ENCODE measurements at regions not wholly inside any gene's neighbourhood (a gene's known extent, or its start where the extent isn't known, plus 50 kb on each side); places are given as distances from the start of the nearest gene placed in this dataset.

- TF ChIP-seq CTCF (IDR thresholded peaks at IDR 0.05) = no peak
- intact Hi-C loops (cut with DNase I) = no loop called here
- H3K9ac ChIP-seq (ENCODE audit: low read depth in 2 of 2, low read length in 2 of 2) = no peak overlapping the region
- H3K9me3 ChIP-seq = no peaks in the 10 kb centered on the region
- H3K4me1 ChIP-seq = no peaks in the 10 kb centered on the region
- H3K27me3 ChIP-seq = no peaks in the 10 kb centered on the region
- H3K4me3 ChIP-seq = no peak overlapping the region
- H3K36me3 ChIP-seq = no peaks in the 10 kb centered on the region
- no peak overlapping the region for H3K27ac ChIP-seq
- DNase-seq = no peak
Observed at GRCh38 chr5:142515036-142515435, 170.9 kb downstream of the FGF1 start.

GRCh38 chr5:142514196-142514595, 171.7 kb downstream of the FGF1 start:
- H3K9ac ChIP-seq (ENCODE audit: low read depth in 2 of 2, low read length in 2 of 2) = no peak overlapping the region
- H3K9me3 ChIP-seq = no peaks in the 10 kb centered on the region
- DNase-seq = no peak

GRCh38 chr5:142512043-142513042, 173.5 kb downstream of the FGF1 start:
- no peak for DNase-seq
- Histone ChIP-seq H3K9ac (ENCODE audit: low read depth in 2 of 2, low read length in 2 of 2) (no peak overlapping the region), H3K4me1 (no peaks in the 10 kb centered on the region), H3K27ac (no peak overlapping the region), H3K9me3 (no peaks in the 10 kb centered on the region), H3K27me3 (no peaks in the 10 kb centered on the region), H3K36me3 (no peaks in the 10 kb centered on the region), H3K4me3 (no peak overlapping the region)
- intact Hi-C loops (cut with DNase I) = no loop called here
- no peak for TF ChIP-seq CTCF (IDR thresholded peaks at IDR 0.05)

More at GRCh38 chr5:142514196-142514595, 171.7 kb downstream of the FGF1 start:
- H3K4me3 ChIP-seq = no peak overlapping the region
- no peak overlapping the region for H3K27ac ChIP-seq
- H3K4me1 ChIP-seq = no peaks in the 10 kb centered on the region
- no peak for TF ChIP-seq CTCF (IDR thresholded peaks at IDR 0.05)
- no peaks in the 10 kb centered on the region for H3K36me3 ChIP-seq
- intact Hi-C loops (cut with DNase I) = no loop called here
- H3K27me3 ChIP-seq = no peaks in the 10 kb centered on the region

GRCh38 chr5:142511358-142511757, 174.5 kb downstream of the FGF1 start:
- Histone ChIP-seq H3K4me3 (no peak overlapping the region), H3K9ac (ENCODE audit: low read depth in 2 of 2, low read length in 2 of 2) (no peak overlapping the region), H3K27ac (no peak overlapping the region), H3K36me3 (no peaks in the 10 kb centered on the region), H3K27me3 (no peaks in the 10 kb centered on the region), H3K4me1 (no peaks in the 10 kb centered on the region), H3K9me3 (no peaks in the 10 kb centered on the region)
- intact Hi-C loops (cut with DNase I) = no loop called here
- no peak for TF ChIP-seq CTCF (IDR thresholded peaks at IDR 0.05)
- DNase-seq = no peak

- Histone ChIP-seq H3K9ac (ENCODE audit: low read depth in 2 of 2, low read length in 2 of 2) (no peak overlapping the region), H3K4me3 (no peak overlapping the region), H3K27me3 (no peaks in the 10 kb centered on the region), H3K27ac (no peak overlapping the region), H3K4me1 (no peaks in the 10 kb centered on the region), H3K36me3 (no peaks in the 10 kb centered on the region), H3K9me3 (no peaks in the 10 kb centered on the region)
- intact Hi-C loops (cut with DNase I) = no loop called here
- no peak for TF ChIP-seq CTCF (IDR thresholded peaks at IDR 0.05)
- DNase-seq = no peak
Observed at GRCh38 chr5:142509026-142509425, 176.9 kb downstream of the FGF1 start.

Data from colonic mucosa (tissue), 4 donors.